22Rv1 (cell line): ENCODE measurements at regions not wholly inside any gene's neighbourhood (a gene's known extent, or its start where the extent isn't known, plus 50 kb on each side); places are given as distances from the start of the nearest gene placed in this dataset.

Experiments
- CTCF ChIP-seq: fragments of 450-650 bp; IDR thresholded peaks from 2 replicates; pipeline ENCODE4 v1.5.1; 2017; ENCODE audit warnings: mild to moderate bottlenecking
- ZFX ChIP-seq: fragments of 450-650 bp; IDR thresholded peaks from 2 replicates; pipeline ENCODE4 v1.6.1; 2017; ENCODE audit warnings: antibody characterized with exemption, borderline replicate concordance

- TF ChIP-seq CTCF = no peak
- TF ChIP-seq ZFX = no peak
Observed at GRCh38 chr2:147015591-147015990, 829.2 kb upstream of the ACVR2A start.
